ENCODE measurements at regions not wholly inside any gene's neighbourhood (a gene's known extent, or its start where the extent isn't known, plus 50 kb on each side); places are given as distances from the start of the nearest gene placed in this dataset.

DNA sequence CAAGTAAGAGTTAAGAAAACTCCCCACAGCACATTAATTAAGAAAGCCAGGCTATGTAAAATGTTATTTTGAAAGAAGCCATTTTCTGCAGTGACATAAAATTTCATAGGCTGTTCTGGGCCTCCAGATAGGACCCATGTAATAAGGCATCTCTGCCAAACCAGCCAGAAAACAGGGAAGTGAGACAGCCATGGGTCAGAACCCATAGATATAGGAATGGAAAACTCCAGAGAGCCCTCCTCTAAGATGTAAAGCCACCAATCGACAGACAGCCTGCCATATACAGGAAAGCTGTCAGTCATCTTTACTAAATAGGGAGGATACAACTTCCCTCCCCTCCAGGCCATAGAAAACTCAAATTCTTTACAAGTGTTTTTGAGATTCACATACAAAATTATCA is 493.3 kb downstream of the COG6 start:
- TF ChIP-seq, protein P1, sequence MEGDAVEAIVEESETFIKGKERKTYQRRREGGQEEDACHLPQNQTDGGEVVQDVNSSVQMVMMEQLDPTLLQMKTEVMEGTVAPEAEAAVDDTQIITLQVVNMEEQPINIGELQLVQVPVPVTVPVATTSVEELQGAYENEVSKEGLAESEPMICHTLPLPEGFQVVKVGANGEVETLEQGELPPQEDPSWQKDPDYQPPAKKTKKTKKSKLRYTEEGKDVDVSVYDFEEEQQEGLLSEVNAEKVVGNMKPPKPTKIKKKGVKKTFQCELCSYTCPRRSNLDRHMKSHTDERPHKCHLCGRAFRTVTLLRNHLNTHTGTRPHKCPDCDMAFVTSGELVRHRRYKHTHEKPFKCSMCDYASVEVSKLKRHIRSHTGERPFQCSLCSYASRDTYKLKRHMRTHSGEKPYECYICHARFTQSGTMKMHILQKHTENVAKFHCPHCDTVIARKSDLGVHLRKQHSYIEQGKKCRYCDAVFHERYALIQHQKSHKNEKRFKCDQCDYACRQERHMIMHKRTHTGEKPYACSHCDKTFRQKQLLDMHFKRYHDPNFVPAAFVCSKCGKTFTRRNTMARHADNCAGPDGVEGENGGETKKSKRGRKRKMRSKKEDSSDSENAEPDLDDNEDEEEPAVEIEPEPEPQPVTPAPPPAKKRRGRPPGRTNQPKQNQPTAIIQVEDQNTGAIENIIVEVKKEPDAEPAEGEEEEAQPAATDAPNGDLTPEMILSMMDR (IDR thresholded peaks at IDR 0.05; ENCODE audit: poor library complexity, severe bottlenecking) = no peak
- H3K27ac ChIP-seq (ENCODE audit: poor library complexity, severe bottlenecking) = no peak overlapping the region
- H3K9me3 ChIP-seq (ENCODE audit: severe bottlenecking) = no peaks in the 10 kb centered on the region
- ATAC-seq (ENCODE audit: low read depth) (no peak), DNase-seq (ENCODE audit: low spot score) (no peak)
- H3K4me3 ChIP-seq (ENCODE audit: severe bottlenecking) = no peak overlapping the region
- H3K4me1 ChIP-seq (ENCODE audit: insufficient read depth, poor library complexity, severe bottlenecking) = peaks cover 14% of the 10 kb centered on the region
- no peaks in the 10 kb centered on the region for H3K36me3 ChIP-seq (ENCODE audit: low read depth)
- H3K27me3 ChIP-seq (ENCODE audit: insufficient read depth, poor library complexity, severe bottlenecking) = no peaks in the 10 kb centered on the region

DNA sequence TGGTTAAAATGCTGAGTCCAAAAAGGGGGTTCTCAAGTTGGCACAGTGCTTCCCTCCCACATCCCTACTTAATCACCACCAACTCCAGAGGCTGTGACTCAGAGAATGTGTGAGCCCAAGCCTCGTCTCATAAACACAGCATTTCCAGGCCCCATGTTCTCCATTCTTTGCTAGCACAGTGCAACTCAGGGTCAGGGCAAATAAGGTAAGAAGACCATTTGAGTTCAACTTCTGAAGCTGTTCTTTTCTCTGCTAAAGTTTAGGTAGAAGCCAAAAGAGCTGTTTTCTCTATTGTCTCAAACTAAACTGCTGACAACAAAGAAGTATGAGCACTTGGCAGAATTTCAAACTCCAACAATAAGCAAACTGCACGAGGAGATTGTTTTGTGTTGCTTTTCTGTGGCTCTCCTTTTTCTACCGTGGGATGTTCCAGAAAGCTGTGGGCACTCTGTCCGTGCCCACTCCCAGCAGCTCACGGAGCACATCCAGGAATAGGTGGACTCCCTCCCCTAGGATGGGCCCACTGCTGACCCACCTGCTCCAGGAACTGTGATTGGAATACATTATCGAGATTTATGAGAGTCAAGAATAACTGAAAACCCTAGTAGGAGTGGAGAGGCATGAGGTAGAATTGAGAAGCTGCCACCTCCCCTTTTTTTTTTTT is 494.3 kb downstream of the COG6 start:
- H3K27ac ChIP-seq (ENCODE audit: poor library complexity, severe bottlenecking) = no peak overlapping the region
- DNase-seq (ENCODE audit: low spot score) = no peak
- TF ChIP-seq, protein P1 (IDR thresholded peaks at IDR 0.05; ENCODE audit: poor library complexity, severe bottlenecking) = no peak
- H3K27me3 ChIP-seq (ENCODE audit: insufficient read depth, poor library complexity, severe bottlenecking) = no peaks in the 10 kb centered on the region
- no peak overlapping the region for H3K4me3 ChIP-seq (ENCODE audit: severe bottlenecking)
- H3K36me3 ChIP-seq (ENCODE audit: low read depth) = no peaks in the 10 kb centered on the region
- ATAC-seq (ENCODE audit: low read depth) = peak; percentile 81
- H3K4me1 ChIP-seq (ENCODE audit: insufficient read depth, poor library complexity, severe bottlenecking) = peaks cover 14% of the 10 kb centered on the region
- no peaks in the 10 kb centered on the region for H3K9me3 ChIP-seq (ENCODE audit: severe bottlenecking)

DNA sequence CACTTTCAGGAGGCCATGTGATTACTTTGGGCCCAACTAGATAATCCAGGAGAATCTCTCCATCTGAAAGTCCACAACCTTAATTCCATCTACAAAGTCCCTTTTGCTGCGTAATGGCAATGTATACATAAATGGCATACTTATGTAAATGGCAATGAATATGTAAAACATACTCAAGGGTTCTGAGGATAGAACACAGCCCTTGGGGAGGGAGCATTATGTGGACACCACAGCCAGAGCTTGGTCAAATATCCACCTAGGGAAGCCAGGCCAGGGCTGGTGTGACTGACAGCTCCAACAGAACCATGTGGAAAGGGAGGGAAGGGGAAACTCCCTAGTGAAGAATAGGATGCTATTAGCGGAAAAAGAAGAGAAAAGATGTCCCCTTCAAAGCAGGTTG is 496.2 kb downstream of the COG6 start:
- no peaks in the 10 kb centered on the region for H3K36me3 ChIP-seq (ENCODE audit: low read depth)
- H3K4me1 ChIP-seq (ENCODE audit: insufficient read depth, poor library complexity, severe bottlenecking) = peaks cover 14% of the 10 kb centered on the region
- DNase-seq (ENCODE audit: low spot score) = no peak

DNA sequence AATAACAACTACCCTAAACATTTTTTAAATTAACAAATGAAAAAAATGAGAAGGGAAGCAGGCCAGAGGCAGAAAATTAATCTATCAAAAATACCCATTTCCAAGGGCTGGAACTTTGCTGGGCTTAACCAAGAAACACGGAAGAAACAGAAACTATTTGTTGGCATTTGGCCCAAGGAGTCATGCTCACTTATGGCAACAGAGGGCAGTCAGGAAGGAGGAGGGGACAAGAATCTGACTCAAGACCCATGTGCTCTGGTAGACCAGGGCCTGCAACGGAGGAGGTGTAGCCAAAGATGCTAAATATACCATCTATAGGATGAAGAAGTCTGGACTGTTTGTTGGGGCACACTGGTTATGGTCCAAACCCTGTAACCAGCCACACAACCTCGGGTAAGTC is 496.7 kb downstream of the COG6 start:
- Histone ChIP-seq H3K4me1 (ENCODE audit: insufficient read depth, poor library complexity, severe bottlenecking) (peaks cover 14% of the 10 kb centered on the region), H3K27me3 (ENCODE audit: insufficient read depth, poor library complexity, severe bottlenecking) (no peaks in the 10 kb centered on the region), H3K4me3 (ENCODE audit: severe bottlenecking) (no peak overlapping the region), H3K36me3 (ENCODE audit: low read depth) (no peaks in the 10 kb centered on the region), H3K9me3 (ENCODE audit: severe bottlenecking) (no peaks in the 10 kb centered on the region), H3K27ac (ENCODE audit: poor library complexity, severe bottlenecking) (no peak overlapping the region)
- no peak for DNase-seq (ENCODE audit: low spot score)
- TF ChIP-seq, protein P1 (IDR thresholded peaks at IDR 0.05; ENCODE audit: poor library complexity, severe bottlenecking) = no peak
- peak; percentile 52; the same call in 1 of the 3 replicates for ATAC-seq (ENCODE audit: low read depth)

More for the DNA sequence above, 496.2 kb downstream of the COG6 start:
- Histone ChIP-seq H3K27me3 (ENCODE audit: insufficient read depth, poor library complexity, severe bottlenecking) (no peaks in the 10 kb centered on the region), H3K9me3 (ENCODE audit: severe bottlenecking) (no peaks in the 10 kb centered on the region), H3K4me3 (ENCODE audit: severe bottlenecking) (no peak overlapping the region), H3K27ac (ENCODE audit: poor library complexity, severe bottlenecking) (no peak overlapping the region)
- TF ChIP-seq, protein P1 (IDR thresholded peaks at IDR 0.05; ENCODE audit: poor library complexity, severe bottlenecking) = no peak
- no peak for ATAC-seq (ENCODE audit: low read depth)

DNA sequence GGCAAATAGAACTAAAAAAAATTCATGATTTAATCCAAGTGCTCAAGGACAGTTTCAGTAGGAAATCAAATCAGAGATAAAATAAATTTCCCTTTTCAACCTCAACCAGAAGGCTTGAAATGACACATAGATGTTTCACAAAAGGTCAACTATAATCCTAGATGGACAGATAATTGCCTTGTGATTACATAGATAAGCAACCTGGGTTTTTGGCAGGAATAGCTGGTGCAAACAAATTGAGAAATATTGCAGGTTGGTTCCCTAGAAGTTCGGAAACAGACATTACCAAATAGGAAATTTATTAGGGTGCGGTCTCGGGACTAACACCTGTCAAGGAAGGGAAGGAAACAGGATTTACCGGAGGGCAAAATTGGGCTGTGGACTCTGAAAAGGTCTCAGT is 497.5 kb downstream of the COG6 start:
- H3K27ac ChIP-seq (ENCODE audit: poor library complexity, severe bottlenecking) = no peak overlapping the region
- H3K27me3 ChIP-seq (ENCODE audit: insufficient read depth, poor library complexity, severe bottlenecking) = no peaks in the 10 kb centered on the region
- peaks cover 14% of the 10 kb centered on the region for H3K4me1 ChIP-seq (ENCODE audit: insufficient read depth, poor library complexity, severe bottlenecking)
- no peaks in the 10 kb centered on the region for H3K9me3 ChIP-seq (ENCODE audit: severe bottlenecking)
- no peak overlapping the region for H3K4me3 ChIP-seq (ENCODE audit: severe bottlenecking)
- ATAC-seq (ENCODE audit: low read depth) = no peak
- DNase-seq (ENCODE audit: low spot score) = no peak
- TF ChIP-seq, protein P1 (IDR thresholded peaks at IDR 0.05; ENCODE audit: poor library complexity, severe bottlenecking) = no peak
- no peaks in the 10 kb centered on the region for H3K36me3 ChIP-seq (ENCODE audit: low read depth)

Measured in RWPE2 (cell line).